Epithelial cell of esophagus (primary cell): ENCODE measurements at regions not wholly inside any gene's neighbourhood (a gene's known extent, or its start where the extent isn't known, plus 50 kb on each side); places are given as distances from the start of the nearest gene placed in this dataset.

Experiments used
- DNase-seq: peaks from one replicate; pipeline ENCODE4 v3.0.0; 2010; ENCODE audit warnings: low read depth
- H3K4me3 ChIP-seq: 2 replicates; pipeline ENCODE4 v1.5.1; 2011; ENCODE audit warnings: mild to moderate bottlenecking, low read length, control low read depth
- TF ChIP-seq, protein P1 (sequence below): IDR thresholded peaks from 2 replicates; pipeline ENCODE4 v1.5.1; 2011; ENCODE audit warnings: low read depth, mild to moderate bottlenecking, low read length, control low read depth, inconsistent platforms; ENCODE audit not compliant: insufficient read depth; ENCODE audit errors: missing control alignments

- DNase-seq = no peak
- TF ChIP-seq, protein P1, sequence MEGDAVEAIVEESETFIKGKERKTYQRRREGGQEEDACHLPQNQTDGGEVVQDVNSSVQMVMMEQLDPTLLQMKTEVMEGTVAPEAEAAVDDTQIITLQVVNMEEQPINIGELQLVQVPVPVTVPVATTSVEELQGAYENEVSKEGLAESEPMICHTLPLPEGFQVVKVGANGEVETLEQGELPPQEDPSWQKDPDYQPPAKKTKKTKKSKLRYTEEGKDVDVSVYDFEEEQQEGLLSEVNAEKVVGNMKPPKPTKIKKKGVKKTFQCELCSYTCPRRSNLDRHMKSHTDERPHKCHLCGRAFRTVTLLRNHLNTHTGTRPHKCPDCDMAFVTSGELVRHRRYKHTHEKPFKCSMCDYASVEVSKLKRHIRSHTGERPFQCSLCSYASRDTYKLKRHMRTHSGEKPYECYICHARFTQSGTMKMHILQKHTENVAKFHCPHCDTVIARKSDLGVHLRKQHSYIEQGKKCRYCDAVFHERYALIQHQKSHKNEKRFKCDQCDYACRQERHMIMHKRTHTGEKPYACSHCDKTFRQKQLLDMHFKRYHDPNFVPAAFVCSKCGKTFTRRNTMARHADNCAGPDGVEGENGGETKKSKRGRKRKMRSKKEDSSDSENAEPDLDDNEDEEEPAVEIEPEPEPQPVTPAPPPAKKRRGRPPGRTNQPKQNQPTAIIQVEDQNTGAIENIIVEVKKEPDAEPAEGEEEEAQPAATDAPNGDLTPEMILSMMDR = no peak
- H3K4me3 ChIP-seq = no peak overlapping the region
These were observed 147.9 kb upstream of the E2F7 start for GRCh38 chr12:77213319-77213718.

DNA sequence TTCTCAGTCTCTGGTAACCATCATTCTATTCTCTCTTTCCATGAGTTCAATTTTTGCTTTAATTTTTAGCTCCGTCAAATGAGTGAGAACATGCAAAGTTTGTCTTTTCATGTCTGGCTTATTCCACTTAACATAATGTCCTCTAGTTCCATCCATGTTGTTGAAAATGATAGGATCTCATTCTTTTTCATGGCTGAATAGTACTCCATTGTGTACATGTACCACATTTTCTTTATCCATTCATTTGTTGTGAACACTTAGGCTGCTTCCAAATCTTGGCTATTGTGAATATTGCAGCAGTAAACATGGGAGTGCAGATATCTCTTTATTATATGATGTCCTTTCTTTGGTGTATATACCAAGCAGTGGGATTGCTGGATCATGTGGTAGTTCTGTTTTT is 145.4 kb upstream of the E2F7 start:
- no peak for DNase-seq
- H3K4me3 ChIP-seq = no peak overlapping the region
- TF ChIP-seq, protein P1 = no peak

GRCh38 chr12:77204083-77204482 is 138.7 kb upstream of the E2F7 start:
- H3K4me3 ChIP-seq = no peak overlapping the region
- peak; percentile 18 for DNase-seq
- TF ChIP-seq, protein P1 = peak; percentile 31

GRCh38 chr12:77202457-77203060 is 137.2 kb upstream of the E2F7 start:
- peak; percentile 55 for DNase-seq
- TF ChIP-seq, protein P1 = no peak
- H3K4me3 ChIP-seq = no peak overlapping the region

- TF ChIP-seq, protein P1 = no peak
- DNase-seq = peak; percentile 71
- no peak overlapping the region for H3K4me3 ChIP-seq
These were observed 124.6 kb upstream of the E2F7 start for GRCh38 chr12:77189901-77190416.

DNA sequence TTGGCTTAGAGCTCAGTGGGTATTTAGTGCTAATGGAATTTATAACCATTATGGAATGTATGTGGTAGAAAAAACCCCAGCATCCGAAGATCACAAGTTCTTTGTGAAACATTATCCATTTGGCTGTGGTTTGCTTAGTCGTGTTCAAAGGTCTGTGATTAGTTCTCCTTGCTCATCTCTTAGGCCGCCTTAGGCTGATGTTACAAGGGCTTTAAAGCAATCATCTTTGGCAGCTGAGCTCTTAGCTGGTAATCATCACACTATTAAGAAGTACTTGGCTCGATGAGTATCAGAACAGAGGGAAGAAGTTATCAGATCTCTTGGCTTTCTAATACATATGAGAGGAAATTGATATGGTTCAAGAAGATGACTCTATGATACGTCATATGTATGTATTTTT is 124.1 kb upstream of the E2F7 start:
- peak; percentile 57 for DNase-seq
- TF ChIP-seq, protein P1 = no peak
- no peak overlapping the region for H3K4me3 ChIP-seq

DNA sequence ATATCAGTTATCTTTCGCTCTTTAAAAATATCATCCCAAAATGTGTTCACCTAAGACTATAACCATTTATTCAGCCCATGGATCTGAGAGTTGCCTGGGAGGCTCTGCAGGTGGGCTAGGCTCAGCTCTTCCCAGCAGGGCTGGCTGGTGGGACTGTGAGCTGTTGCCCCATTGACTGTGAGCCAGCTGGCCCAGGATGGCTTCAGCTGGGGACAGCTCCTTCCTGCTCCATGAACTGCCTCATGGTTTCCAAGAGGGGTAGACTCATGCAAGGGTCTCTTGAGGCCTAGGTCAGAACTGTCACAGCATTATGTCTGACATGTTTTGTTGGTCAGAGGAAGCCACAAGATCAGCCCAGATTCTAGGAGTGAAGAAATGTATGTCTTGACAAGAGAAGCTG is 114.1 kb upstream of the E2F7 start:
- no peak for DNase-seq
- TF ChIP-seq, protein P1 = no peak

More for the DNA sequence above, 114.1 kb upstream of the E2F7 start:
- H3K4me3 ChIP-seq = no peak overlapping the region
